ENCODE measurements at regions not wholly inside any gene's neighbourhood (a gene's known extent, or its start where the extent isn't known, plus 50 kb on each side); places are given as distances from the start of the nearest gene placed in this dataset.

GRCh38 chr6:100944644-100945043 lies 63.5 kb upstream of the ASCC3 start:
- no peak for DNase-seq (ENCODE audit: low spot score)

- no peak for DNase-seq (ENCODE audit: low spot score)
Measured at GRCh38 chr6:100946021-100946540, 65.0 kb upstream of the ASCC3 start.

GRCh38 chr6:100946711-100947110 lies 65.6 kb upstream of the ASCC3 start:
- DNase-seq (ENCODE audit: low spot score): no peak

DNA sequence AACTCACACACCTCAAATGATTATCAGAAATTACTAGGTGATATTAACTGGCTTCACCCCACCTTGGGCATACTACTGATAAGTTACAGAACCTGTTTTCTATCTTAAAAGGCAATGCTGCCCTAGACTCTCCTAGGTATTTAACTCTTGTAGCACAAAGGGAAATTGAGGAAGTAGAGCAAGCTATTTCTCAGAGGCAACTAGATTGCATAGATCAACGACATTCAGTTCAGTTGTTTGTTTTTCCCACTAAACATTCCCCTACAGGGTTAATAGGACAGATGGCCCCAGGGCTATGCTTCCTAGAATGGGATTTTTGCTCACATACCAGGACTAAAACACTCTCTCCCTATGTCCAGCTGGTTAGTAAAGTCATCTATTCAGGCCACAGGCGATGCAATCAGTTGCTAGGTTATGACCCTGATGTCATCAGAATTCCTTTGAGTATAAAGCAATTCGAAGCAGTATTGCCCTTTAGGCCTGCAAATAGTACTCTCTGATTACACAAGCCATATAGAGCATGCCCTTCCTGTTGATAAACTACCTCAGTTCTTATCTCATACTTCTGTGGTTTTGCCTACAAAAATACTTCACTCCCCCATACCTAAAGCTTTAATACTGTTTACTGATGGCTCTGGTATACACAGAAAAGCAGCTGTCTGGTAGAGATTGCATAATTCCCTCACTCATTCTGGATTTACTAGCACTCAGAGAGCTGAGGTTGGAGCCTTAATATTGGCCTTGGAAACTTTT lies 67.4 kb upstream of the ASCC3 start:
- peak; percentile 6 for DNase-seq (ENCODE audit: low spot score)

GRCh38 chr6:100952006-100952405 lies 70.9 kb upstream of the ASCC3 start:
- DNase-seq (ENCODE audit: low spot score): no peak

GRCh38 chr6:100959280-100959679 lies 78.2 kb upstream of the ASCC3 start:
- no peak for DNase-seq (ENCODE audit: low spot score)

DNA sequence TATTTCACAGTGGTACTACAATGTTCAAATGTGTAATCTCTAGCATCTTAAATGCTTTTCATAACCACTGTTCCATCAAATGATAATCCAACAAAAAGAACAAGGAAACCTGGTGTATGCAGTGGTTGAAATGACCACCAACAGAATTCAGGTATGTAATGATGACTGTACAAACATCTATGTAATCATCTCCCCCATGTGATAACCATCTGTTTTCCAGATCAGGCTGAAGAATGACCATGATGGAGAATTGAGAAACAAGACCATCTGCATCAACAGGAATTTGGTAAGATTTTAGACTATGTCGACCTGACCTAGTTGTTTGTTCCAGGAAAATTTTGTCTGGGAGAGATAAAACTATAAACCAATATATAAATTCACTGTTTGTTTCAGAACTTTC lies 81.3 kb upstream of the ASCC3 start:
- DNase-seq (ENCODE audit: low spot score): no peak

GRCh38 chr6:100965067-100965466 lies 83.9 kb upstream of the ASCC3 start:
- no peak for DNase-seq (ENCODE audit: low spot score)

DNA sequence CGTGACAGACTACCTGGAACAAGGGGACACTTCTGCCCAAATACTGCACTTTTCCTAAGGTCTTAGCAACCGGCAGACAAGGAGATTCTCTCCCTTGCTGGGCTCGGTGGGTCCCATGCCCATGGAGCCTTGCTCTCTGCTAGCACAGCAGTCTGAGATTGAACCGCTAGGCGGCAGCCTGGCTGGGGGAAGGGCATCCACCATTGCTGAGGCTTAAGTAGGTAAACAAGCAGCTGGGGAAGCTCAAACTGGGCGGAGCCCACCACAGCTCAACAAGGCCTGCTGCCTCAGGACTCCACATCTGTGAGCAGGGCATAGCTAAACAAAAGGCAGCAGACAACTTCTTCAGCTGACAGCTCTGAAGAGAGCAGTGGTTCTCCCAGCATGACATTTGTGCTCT lies 87.8 kb upstream of the ASCC3 start:
- DNase-seq (ENCODE audit: low spot score): no peak

GRCh38 chr6:100979267-100979666 lies 98.1 kb upstream of the ASCC3 start:
- DNase-seq (ENCODE audit: low spot score): no peak

DNA sequence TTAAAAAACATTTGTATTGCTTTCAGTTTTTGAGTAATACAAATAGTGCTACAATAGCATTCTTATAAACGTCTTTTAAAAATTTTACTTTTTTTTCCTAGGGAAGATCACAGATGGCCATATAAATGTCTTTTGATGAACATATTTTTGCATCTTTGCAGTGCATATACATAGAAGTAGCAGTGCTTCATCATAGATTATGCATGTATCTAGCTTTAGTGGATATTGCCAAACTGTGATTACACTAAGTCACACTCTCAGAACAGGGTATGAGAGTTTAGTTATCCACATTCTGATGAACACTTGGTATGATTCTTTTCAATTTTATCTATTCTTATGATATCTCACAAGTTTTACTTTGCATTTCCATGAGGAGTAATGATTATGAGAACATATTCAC lies 99.8 kb upstream of the ASCC3 start:
- no peak for DNase-seq (ENCODE audit: low spot score)

- DNase-seq (ENCODE audit: low spot score): no peak
Measured at GRCh38 chr6:100986921-100987320, 105.8 kb upstream of the ASCC3 start.

DNA sequence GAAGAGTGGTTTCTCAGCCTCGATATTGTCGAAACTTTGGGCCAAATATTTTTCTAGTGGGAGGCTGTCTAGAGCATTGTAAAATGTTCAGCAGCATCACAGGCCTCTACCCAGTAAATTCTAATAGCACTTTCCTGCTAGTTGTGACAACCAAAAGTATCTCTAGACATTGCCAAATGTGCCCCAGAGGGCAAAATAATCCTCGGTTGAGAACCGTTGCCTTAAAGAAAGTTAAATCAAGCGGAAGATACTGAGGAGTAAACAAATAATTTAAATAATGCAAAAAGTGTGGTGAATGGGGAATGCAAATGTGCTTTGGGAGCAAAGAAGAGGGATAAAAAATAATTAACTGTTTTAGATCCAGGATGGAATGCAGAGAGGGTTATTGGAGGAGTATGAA lies 106.4 kb upstream of the ASCC3 start:
- DNase-seq (ENCODE audit: low spot score): no peak

DNA sequence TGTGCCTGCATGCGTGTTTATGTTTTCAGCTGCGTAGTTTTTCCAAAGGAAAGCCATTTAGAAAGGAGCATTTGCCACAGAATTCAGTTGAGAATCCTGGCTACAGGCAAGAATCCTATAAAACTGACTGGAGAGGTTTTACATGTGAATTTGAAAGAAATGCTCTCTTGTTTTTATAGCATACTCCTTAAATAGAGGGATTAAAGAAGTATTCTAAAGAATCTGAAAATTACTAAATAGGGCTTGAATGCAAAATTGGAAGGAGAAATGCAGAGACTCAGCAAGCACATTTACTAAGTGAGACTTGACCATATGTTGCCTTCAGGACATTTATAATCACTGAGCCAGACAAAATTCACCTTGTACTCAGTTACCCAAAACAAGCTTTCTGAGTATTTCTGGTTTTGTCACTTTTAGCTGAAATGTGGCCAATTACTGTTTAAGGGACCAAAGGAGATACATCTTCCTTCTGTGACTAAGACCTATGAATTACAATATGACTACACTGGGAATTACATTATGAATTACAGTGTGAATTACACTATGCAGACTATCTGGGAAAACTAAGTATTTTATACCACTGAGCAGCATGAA lies 107.4 kb upstream of the ASCC3 start:
- no peak for DNase-seq (ENCODE audit: low spot score)

GRCh38 chr6:100990070-100990469 lies 108.9 kb upstream of the ASCC3 start:
- no peak for DNase-seq (ENCODE audit: low spot score)

DNA sequence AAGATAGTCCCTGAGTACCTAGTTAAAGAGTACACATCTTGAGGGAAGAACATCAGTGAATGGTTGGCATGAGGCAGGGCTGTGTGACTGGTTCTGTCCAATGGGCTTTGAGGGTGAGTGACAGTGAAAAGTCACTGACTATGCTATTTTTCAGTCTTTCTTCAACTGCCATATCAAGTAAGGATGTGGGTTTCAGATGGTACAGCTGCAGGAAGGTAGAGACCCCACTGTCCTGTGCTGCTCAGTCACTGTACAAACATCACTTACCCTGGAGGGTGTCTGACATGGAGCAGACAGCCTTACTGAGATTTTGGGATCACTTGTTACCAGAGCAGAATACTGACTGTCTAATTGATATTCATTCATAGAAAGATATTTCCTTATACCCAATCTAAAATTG lies 115.3 kb upstream of the ASCC3 start:
- no peak for DNase-seq (ENCODE audit: low spot score)

DNA sequence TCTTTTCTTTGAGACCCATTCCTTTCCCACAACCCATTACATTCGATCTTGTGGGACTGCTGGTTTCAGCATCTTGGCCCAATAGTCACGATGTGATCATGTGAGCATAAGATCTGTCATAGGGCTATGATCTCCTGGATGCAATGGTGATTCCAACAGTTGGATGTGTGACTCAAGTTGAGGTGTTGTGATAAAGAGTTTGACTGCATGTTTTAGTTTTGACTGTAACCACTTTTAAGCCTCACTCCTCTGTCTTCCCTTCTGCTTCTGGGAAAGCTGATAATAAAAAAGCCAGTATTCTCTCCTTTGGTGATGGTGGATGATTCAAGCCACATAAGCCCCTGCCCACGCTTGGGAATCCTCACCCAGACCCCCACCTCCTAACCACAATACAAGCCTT lies 117.0 kb upstream of the ASCC3 start:
- no peak for DNase-seq (ENCODE audit: low spot score)

DNA sequence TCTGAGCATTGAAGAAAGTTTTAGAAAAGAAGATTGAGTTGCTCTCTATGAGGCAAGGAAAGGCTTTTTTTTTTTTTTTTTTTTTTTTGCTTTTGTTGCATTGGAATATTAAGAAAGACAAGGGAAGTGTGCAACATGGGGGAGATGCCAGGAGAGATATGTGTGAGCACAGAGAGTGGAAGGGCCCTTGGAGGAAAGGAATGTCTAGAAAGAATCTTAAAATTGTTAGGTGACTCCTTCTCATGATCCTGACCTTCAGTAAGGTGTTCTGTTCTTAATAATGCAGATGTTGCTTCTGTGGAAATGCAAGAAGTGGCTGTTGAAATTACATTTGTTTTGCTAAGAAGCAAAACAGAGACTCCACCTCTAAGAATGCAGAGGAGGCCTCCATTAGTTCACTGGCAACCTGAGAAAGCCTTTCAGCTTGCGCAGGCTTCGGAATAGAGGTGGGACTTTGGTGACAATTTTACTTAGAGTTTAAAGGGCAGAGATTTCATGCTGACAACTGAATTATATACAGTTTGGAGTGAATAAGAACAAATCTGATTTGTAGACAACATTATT lies 118.0 kb upstream of the ASCC3 start:
- DNase-seq (ENCODE audit: low spot score): no peak

- DNase-seq (ENCODE audit: low spot score): no peak
Measured at GRCh38 chr6:101000341-101000740, 119.2 kb upstream of the ASCC3 start.

DNA sequence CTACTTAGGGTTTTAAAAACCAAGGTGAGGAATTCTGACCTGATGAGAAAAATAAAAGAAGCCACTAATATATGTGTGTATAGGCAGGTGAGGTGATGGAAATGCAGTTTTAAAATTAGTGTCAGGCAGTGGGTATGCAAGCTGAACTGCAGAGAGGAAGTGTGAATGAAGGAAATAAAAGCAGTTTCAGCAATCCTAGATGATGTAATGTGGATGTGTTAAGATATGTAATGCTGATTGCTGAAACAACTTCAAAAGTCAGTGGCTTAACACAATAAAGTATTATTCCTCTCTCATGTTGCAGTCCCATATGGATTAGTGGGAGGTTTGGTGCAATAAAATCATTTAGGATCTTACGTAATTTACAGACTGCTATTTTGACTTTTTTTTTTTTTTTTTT lies 119.9 kb upstream of the ASCC3 start:
- no peak for DNase-seq (ENCODE audit: low spot score)

- no peak for DNase-seq (ENCODE audit: low spot score)
Measured at GRCh38 chr6:101001607-101002006, 120.5 kb upstream of the ASCC3 start.

DNA sequence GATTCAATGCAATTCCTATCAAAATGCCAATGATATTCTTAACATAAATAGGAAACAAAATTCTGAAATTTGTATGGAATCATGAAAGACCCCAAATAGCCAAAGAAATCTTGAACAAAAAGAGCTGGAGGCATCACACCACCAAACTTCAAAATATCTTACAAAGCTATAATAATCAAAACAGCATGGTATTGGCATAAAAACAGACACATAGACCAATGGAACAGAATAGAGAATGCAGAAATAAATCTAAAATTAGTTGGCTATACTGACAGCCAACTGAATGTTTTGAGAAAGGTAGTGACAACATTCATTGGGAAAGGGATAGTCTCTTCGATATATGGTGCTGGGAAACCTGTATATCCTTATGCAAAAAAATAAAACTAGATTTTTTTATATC lies 121.9 kb upstream of the ASCC3 start:
- no peak for DNase-seq (ENCODE audit: low spot score)

- DNase-seq (ENCODE audit: low spot score): no peak
Measured at GRCh38 chr6:101011186-101011585, 130.1 kb upstream of the ASCC3 start.

Measured in kidney tubule cell (primary cell).